ENCODE measurements at regions not wholly inside any gene's neighbourhood (a gene's known extent, or its start where the extent isn't known, plus 50 kb on each side); places are given as distances from the start of the nearest gene placed in this dataset.

DNA sequence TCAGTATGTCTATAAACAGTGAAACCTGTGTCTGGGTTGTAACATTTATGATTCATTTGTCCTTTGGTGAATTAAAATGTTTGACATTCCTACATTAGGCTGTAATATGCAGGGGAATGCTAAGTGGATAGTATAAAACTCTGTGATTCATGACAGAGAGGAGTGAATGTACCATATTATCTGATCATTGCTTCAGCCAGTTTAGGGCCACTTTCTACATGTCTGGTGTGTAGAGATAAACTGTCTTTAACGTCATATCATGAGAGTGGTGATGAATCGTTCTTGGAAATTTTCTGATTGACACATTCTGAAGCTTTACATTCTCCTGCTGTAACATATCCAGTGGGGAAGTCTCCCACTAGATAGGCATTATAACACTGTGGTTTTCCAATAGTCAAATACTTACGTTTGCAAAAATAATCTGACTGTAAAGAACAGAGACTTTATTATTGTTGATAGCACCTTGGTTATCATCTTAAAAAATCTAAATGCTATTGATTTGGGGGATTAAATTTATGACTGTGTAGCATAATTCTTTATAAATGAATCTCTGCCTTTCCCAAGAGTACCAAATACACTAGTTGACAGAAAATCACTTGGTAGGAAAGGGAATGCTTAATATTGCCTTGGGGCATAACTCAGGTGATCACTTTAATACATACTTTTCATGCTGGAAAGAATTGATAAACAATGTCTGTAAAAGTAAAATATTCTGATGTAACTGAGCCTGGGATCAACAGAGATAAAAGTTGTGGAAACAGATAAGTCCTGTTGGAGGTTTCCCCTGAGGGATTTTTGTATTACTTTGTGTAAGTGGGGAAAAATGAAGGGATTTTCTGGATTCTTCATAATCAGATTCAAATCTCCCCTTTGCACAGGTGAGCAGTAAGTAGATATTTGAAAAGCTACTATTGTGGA is 427.9 kb downstream of the JRKL start:
- no peak overlapping the region for H3K4me3 ChIP-seq (replicated peaks in 1 of 3; ENCODE audit: low read depth in 2 of 3, low read length in 3 of 3)

DNA sequence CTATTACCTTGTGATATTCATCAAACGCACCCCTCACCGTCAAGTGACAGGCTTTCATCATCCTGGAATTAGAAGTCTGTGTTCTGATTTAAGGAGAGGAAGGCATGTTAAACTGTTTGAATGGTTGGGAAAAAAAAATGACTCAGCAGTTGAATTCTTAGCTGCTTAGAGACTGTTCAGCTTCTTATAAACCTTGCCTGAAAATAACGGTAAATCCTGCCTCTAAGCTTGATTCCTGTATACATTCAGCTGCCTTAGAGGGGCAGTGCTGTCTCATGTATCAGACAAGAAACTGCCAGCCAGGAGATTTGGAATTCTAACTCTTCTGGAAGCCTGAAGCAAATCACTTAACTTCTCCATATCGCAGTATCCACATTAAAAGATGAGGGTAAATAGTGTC is 437.4 kb downstream of the JRKL start:
- H3K36me3 ChIP-seq (replicated peaks in 1 of 2; ENCODE audit: control insufficient read depth in 1 of 2, insufficient read depth in 2 of 2, low read length in 2 of 2): no peaks in the 10 kb centered on the region
- H3K4me3 ChIP-seq (replicated peaks in 1 of 3; ENCODE audit: low read depth in 2 of 3, low read length in 3 of 3): no peak overlapping the region
- no peaks in the 10 kb centered on the region for H3K79me2 ChIP-seq (ENCODE audit: insufficient read depth, low read length)
- Mint-ChIP-seq H3K4me3 (no peak overlapping the region), H3K27ac (no peak overlapping the region), H3K9me3 (no peaks in the 10 kb centered on the region), H3K4me1 (no peaks in the 10 kb centered on the region), H3K27me3 (ENCODE audit: low read depth in 3 of 3) (no peaks in the 10 kb centered on the region), H3K36me3 (no peaks in the 10 kb centered on the region)
- no peak for TF ChIP-seq CTCF (IDR thresholded peaks at IDR 0.05)
- 63% methylated on average over 1 of the region's 4 CpGs for WGBS (ENCODE audit: insufficient coverage)
- no peaks in the 10 kb centered on the region for H4K20me1 ChIP-seq (ENCODE audit: insufficient read depth, low read length)
- H3K4me2 ChIP-seq (replicated peaks; ENCODE audit: extremely low read depth, low read length, poor library complexity, severe bottlenecking): no peak overlapping the region
- intact Hi-C loops (cut with micrococcal nuclease): no loop called here
- H2AFZ ChIP-seq (ENCODE audit: insufficient read depth, low read depth, low read length, poor library complexity, severe bottlenecking): no peak overlapping the region
- no peaks in the 10 kb centered on the region for H3K27me3 ChIP-seq (ENCODE audit: control insufficient read depth in 2 of 2, insufficient read depth in 2 of 2, low read length in 2 of 2)
- no peak for DNase-seq
- H3K9me3 ChIP-seq (replicated peaks in 1 of 2; ENCODE audit: control insufficient read depth in 1 of 2, insufficient read depth in 1 of 2, low read length in 2 of 2): no peaks in the 10 kb centered on the region
- H3K9ac ChIP-seq (ENCODE audit: insufficient read depth, low read length, poor library complexity, severe bottlenecking): no peak overlapping the region
- no peak overlapping the region for H3K27ac ChIP-seq (ENCODE audit: low read depth in 1 of 2, low read length in 2 of 2)
- H3K4me1 ChIP-seq (ENCODE audit: control insufficient read depth in 1 of 2, insufficient read depth in 2 of 2, low read length in 2 of 2): no peaks in the 10 kb centered on the region

More for the DNA sequence above, 427.9 kb downstream of the JRKL start:
- Histone ChIP-seq H3K4me1 (ENCODE audit: control insufficient read depth in 1 of 2, insufficient read depth in 2 of 2, low read length in 2 of 2) (no peaks in the 10 kb centered on the region), H3K9ac (ENCODE audit: insufficient read depth, low read length, poor library complexity, severe bottlenecking) (no peak overlapping the region), H3K36me3 (replicated peaks in 1 of 2; ENCODE audit: control insufficient read depth in 1 of 2, insufficient read depth in 2 of 2, low read length in 2 of 2) (no peaks in the 10 kb centered on the region), H3K27me3 (ENCODE audit: control insufficient read depth in 2 of 2, insufficient read depth in 2 of 2, low read length in 2 of 2) (no peaks in the 10 kb centered on the region), H2AFZ (ENCODE audit: insufficient read depth, low read depth, low read length, poor library complexity, severe bottlenecking) (no peak overlapping the region), H3K4me2 (replicated peaks; ENCODE audit: extremely low read depth, low read length, poor library complexity, severe bottlenecking) (no peak overlapping the region), H4K20me1 (ENCODE audit: insufficient read depth, low read length) (no peaks in the 10 kb centered on the region), H3K9me3 (replicated peaks in 1 of 2; ENCODE audit: control insufficient read depth in 1 of 2, insufficient read depth in 1 of 2, low read length in 2 of 2) (no peaks in the 10 kb centered on the region), H3K27ac (ENCODE audit: low read depth in 1 of 2, low read length in 2 of 2) (no peak overlapping the region), H3K79me2 (ENCODE audit: insufficient read depth, low read length) (no peaks in the 10 kb centered on the region)
- peaks cover 0 to 3% (median 2%) of the 10 kb centered on the region in 3 donors for H3K27me3 Mint-ChIP-seq (ENCODE audit: low read depth in 3 of 3)
- H3K9me3 Mint-ChIP-seq: peaks cover 0 to 4% (median 2%) of the 10 kb centered on the region in 7 donors
- H3K27ac Mint-ChIP-seq: no peak overlapping the region
- no peak for DNase-seq
- no peaks in the 10 kb centered on the region for H3K36me3 Mint-ChIP-seq
- H3K4me1 Mint-ChIP-seq: no peaks in the 10 kb centered on the region
- WGBS (ENCODE audit: insufficient coverage): no CpG with 5 or more reads among the region's 3 CpGs
- H3K4me3 Mint-ChIP-seq: no peak overlapping the region
- intact Hi-C loops (cut with micrococcal nuclease): no loop called here
- no peak for TF ChIP-seq CTCF (IDR thresholded peaks at IDR 0.05)

Data from CD14-positive monocyte (primary cell).